Esophagus muscularis mucosa (tissue), 4 donors: ENCODE measurements at regions not wholly inside any gene's neighbourhood (a gene's known extent, or its start where the extent isn't known, plus 50 kb on each side); places are given as distances from the start of the nearest gene placed in this dataset.

Experiments used
- DNase-seq: peaks from one replicate; pipeline ENCODE4 v3.0.0-alpha.2; 2017; ENCODE audit errors: extremely low spot score
- H3K27ac ChIP-seq, 4 donors: fragments of 200-600 bp; sonication (generic); replicated peaks in 1 of 4; 1 replicate in 3 of 4; 2 replicates in 1 of 4; pipeline ENCODE4 v1.5.1; 2016 to 2019; ENCODE audit warnings: mild to moderate bottlenecking in 1 of 4
- H3K27me3 ChIP-seq, 4 donors: fragments of 200-600 bp; sonication (generic); one replicate each; pipeline versions ENCODE4 v1.5.1 to v1.6.0; 2016 to 2019
- H3K36me3 ChIP-seq, 4 donors: fragments of 200-600 bp; sonication (generic); one replicate each; pipeline ENCODE4 v1.5.1; 2016 to 2019
- H3K4me1 ChIP-seq, 4 donors: fragments of 200-600 bp; sonication (generic); one replicate each; pipeline ENCODE4 v1.5.1; 2016 to 2019
- H3K4me3 ChIP-seq, 4 donors: fragments of 200-600 bp; sonication (generic); 1 replicate in 2 of 4; 2 replicates in 2 of 4; pipeline ENCODE4 v1.5.1; 2016 to 2019; ENCODE audit warnings: mild to moderate bottlenecking in 4 of 4, moderate library complexity in 1 of 4
- H3K9me3 ChIP-seq, 4 donors: fragments of 200-600 bp; sonication (generic); 1 replicate in 3 of 4; 2 replicates in 1 of 4; pipeline ENCODE4 v1.5.1; 2016 to 2019
- CTCF ChIP-seq, 3 experiments: fragments of 200-600 bp in 2 of 3; fragments of 450-650 bp in 1 of 3; sonication (generic) in 2 of 3; IDR thresholded peaks; one replicate each; pipeline ENCODE4 v1.5.1; 2017 to 2019; ENCODE audit warnings: antibody characterized with exemption in 3 of 3, mild to moderate bottlenecking in 2 of 3, moderate library complexity in 1 of 3
- EP300 ChIP-seq: sonication (generic); formaldehyde crosslinking; IDR thresholded peaks from one replicate; pipeline ENCODE4 v1.6.1; 2017; ENCODE audit warnings: antibody characterized with exemption
- POLR2A ChIP-seq: fragments of 450-650 bp; IDR thresholded peaks from one replicate; pipeline ENCODE4 v1.6.1; 2017; ENCODE audit warnings: antibody characterized with exemption, moderate library complexity, mild to moderate bottlenecking, low read depth
- POLR2AphosphoS5 ChIP-seq, 2 donors: sonication (generic); formaldehyde crosslinking; IDR thresholded peaks; one replicate each; pipeline ENCODE4 v1.6.1; 2017; ENCODE audit warnings: antibody characterized with exemption in 2 of 2
- WGBS: methylation state at CpG from one replicate; pipeline ENCODE4 v1.1.5; 2018; 5-methylcytosine and 5-hydroxymethylcytosine counted together
- intact Hi-C: fragments of 100-400 bp; cut with DNase I; formaldehyde crosslinking; loops from one replicate; pipeline ENCODE4 v1.15.1; 2023

GRCh38 chr15:67914537-67915460 is 75.0 kb upstream of the RNU6-1 start:
- TF ChIP-seq CTCF (IDR thresholded peaks at IDR 0.05) (no peak), POLR2AphosphoS5 (IDR thresholded peaks at IDR 0.05) (peak in 1 of 2 donors; percentile 69), EP300 (no peak), POLR2A (no peak)
- 29% methylated on average over 6 of the region's 6 CpGs for WGBS

GRCh38 chr15:67915461-67916374 is 75.9 kb upstream of the RNU6-1 start:
- no peaks in the 10 kb centered on the region for H3K36me3 ChIP-seq
- intact Hi-C loops, result loop anchor here (5.0 kb wide), 1 partner anchor 52 kb away; no protein-coding TSS in a partner anchor
- no peaks in the 10 kb centered on the region for H3K9me3 ChIP-seq
- H3K27me3 ChIP-seq, result no peaks in the 10 kb centered on the region
- peak overlapping the region; percentile 82 to 86 (median 84) for H3K27ac ChIP-seq
- peaks cover 39 to 62% (median 51%) of the 10 kb centered on the region in 4 donors for H3K4me1 ChIP-seq
- WGBS, result 9% methylated on average over 3 of the region's 7 CpGs
- peak overlapping the region; percentile 9 to 22 (median 16) for H3K4me3 ChIP-seq
- DNase-seq, result no peak
- TF ChIP-seq POLR2A, result no peak
- no peak for TF ChIP-seq EP300
- TF ChIP-seq POLR2AphosphoS5 (IDR thresholded peaks at IDR 0.05), result peak; percentile 35 to 72

More at GRCh38 chr15:67914537-67915460, 75.0 kb upstream of the RNU6-1 start:
- peak overlapping the region; percentile 82 to 86 (median 84) for H3K27ac ChIP-seq
- H3K9me3 ChIP-seq, result peaks cover 0 to 4% (median 1%) of the 10 kb centered on the region in 4 donors
- H3K4me3 ChIP-seq, result peak overlapping the region; percentile 9 to 22 (median 16)
- H3K27me3 ChIP-seq, result no peaks in the 10 kb centered on the region
- H3K36me3 ChIP-seq, result no peaks in the 10 kb centered on the region
- intact Hi-C loops, result loop anchor here (5.0 kb wide), 1 partner anchor 53 kb away; no protein-coding TSS in a partner anchor
- peaks cover 39 to 62% (median 51%) of the 10 kb centered on the region in 4 donors for H3K4me1 ChIP-seq
- peak; percentile 92 for DNase-seq

GRCh38 chr15:67916565-67916964 is 76.7 kb upstream of the RNU6-1 start:
- WGBS, result 36% methylated on average over 2 of the region's 2 CpGs
- H3K4me3 ChIP-seq, result no peak overlapping the region
- peak overlapping the region; percentile 82 to 86 (median 84) for H3K27ac ChIP-seq
- no peaks in the 10 kb centered on the region for H3K9me3 ChIP-seq
- intact Hi-C loops, result loop anchor here (5.0 kb wide), 1 partner anchor 51 kb away; no protein-coding TSS in a partner anchor
- TF ChIP-seq POLR2AphosphoS5 (IDR thresholded peaks at IDR 0.05) (no peak), POLR2A (no peak), CTCF (IDR thresholded peaks at IDR 0.05) (no peak), EP300 (no peak)
- no peaks in the 10 kb centered on the region for H3K27me3 ChIP-seq
- no peak for DNase-seq
- peaks cover 39 to 54% (median 48%) of the 10 kb centered on the region in 4 donors for H3K4me1 ChIP-seq
- H3K36me3 ChIP-seq, result no peaks in the 10 kb centered on the region

GRCh38 chr15:67917037-67917436 is 77.2 kb upstream of the RNU6-1 start:
- intact Hi-C loops, result loop anchor here (5.0 kb wide), 1 partner anchor 50 kb away; no protein-coding TSS in a partner anchor
- H3K4me1 ChIP-seq, result peaks cover 39 to 52% (median 47%) of the 10 kb centered on the region in 4 donors
- no peak for TF ChIP-seq POLR2A
- peak; percentile 32 to 56 for TF ChIP-seq POLR2AphosphoS5 (IDR thresholded peaks at IDR 0.05)

GRCh38 chr15:67917636-67918035 is 77.8 kb upstream of the RNU6-1 start:
- Histone ChIP-seq H3K27me3 (no peaks in the 10 kb centered on the region), H3K36me3 (no peaks in the 10 kb centered on the region), H3K27ac (peak overlapping the region; percentile 82 to 86 (median 84)), H3K9me3 (no peaks in the 10 kb centered on the region), H3K4me3 (no peak overlapping the region), H3K4me1 (peaks cover 39 to 52% (median 47%) of the 10 kb centered on the region in 4 donors)
- WGBS, result 76% methylated on average over 1 of the region's 1 CpG
- TF ChIP-seq POLR2AphosphoS5 (IDR thresholded peaks at IDR 0.05) (no peak), POLR2A (no peak), CTCF (IDR thresholded peaks at IDR 0.05) (no peak), EP300 (no peak)
- no peak for DNase-seq
- intact Hi-C loops, result loop anchor here (5.0 kb wide), 1 partner anchor 50 kb away; no protein-coding TSS in a partner anchor

More at GRCh38 chr15:67917037-67917436, 77.2 kb upstream of the RNU6-1 start:
- DNase-seq, result no peak
- Histone ChIP-seq H3K9me3 (no peaks in the 10 kb centered on the region), H3K27me3 (no peaks in the 10 kb centered on the region), H3K36me3 (no peaks in the 10 kb centered on the region), H3K4me3 (no peak overlapping the region), H3K27ac (peak overlapping the region; percentile 82 to 86 (median 84))
- WGBS, result 73% methylated on average over 4 of the region's 4 CpGs
